ENCODE measurements at regions not wholly inside any gene's neighbourhood (a gene's known extent, or its start where the extent isn't known, plus 50 kb on each side); places are given as distances from the start of the nearest gene placed in this dataset.
"Not testable (repeated sequence)": the region's sequence is repeated elsewhere in the genome, so short reads cannot be mapped to it uniquely, and the experiment has no call there.

DNA sequence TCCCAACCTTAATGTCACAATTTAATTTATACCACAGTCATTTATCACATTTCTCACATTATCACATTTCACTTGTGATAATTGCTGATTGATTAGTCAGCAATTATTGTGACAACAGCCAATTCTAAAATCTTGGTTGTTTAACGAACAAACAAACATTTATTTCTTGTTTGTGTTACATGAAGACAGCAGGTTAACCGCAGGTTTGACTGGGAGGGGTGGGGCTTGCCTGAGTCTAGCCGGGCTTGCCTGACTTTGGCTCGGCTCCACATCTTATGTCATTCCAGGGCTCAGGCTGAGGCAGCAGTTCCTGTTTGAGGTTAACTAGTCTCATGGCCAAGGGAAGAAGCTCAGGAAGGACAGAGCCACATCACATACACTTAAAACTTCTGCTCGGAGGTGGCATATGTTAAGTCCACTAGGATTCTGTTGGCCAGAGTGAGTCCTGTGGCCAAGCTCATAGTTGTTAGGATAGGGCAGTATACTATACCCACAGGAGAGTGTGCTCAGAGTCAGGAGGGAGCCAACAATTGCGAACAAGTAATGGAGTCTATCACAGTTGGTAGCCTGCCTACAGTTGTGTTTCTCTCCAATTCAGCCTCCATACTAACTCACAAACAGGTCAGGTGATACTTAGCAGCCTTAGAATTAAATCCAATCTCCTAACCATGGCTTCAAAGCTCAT is 90.0 kb upstream of the IFNGR1 start:
- no peak for DNase-seq (ENCODE audit: low read depth)

- DNase-seq (ENCODE audit: low read depth) = no peak
Observed at GRCh38 chr6:137307163-137307854, 88.1 kb upstream of the IFNGR1 start.

DNA sequence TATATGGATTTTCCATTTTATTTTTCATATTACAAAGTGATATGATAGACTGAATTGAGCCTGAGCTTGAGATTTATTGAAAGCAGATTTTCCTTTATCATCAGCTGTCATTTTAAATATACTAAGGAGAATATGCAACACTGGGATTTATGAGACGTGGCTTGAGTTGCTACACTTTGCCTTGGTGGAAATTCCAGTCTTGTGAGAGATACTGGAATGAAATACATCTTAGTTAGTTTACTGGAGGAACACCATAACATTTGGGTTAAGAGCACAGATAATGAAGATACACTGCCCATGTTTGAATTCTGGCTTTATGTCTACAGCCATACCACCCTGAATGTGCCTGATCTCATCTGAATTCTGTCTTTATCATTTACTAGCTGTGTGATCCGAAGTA is 86.5 kb upstream of the IFNGR1 start:
- no peak for DNase-seq (ENCODE audit: low read depth)

DNA sequence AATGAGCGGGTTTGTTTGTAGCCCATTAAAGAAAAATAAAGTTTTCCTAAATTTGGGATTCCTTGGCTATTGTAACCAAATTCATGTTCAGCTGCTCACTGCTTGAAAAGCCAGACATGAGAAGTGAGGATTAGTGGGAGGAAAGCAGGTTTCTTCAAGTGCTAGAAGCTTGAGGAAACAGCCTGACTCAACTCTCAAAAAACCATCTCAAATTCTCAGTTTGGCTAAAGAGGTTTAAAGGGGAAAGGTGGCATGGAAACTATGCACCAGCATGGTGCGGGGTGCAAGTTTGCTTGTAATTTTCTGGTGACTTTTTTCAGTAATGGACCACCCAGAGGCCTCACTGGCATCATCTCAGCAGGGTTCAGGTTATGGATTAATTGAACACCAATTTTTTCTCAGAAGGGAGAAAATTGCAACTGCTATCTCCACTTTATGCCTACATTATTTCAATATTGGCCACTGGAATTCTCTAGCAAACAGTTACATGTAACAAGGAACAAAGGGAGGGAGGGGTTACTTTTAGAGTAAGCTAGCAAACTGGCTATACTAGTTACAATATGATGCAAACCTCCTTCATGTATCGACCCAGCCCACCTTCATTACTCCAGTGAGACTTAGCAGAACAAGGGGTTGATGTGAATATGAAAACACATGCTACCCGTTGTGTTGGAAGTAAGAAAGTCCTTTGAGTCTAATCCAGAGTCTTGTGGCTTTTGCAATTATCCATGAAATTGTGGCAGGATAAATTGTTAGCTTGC is 85.0 kb upstream of the IFNGR1 start:
- no peak for DNase-seq (ENCODE audit: low read depth)

- no peak for DNase-seq (ENCODE audit: low read depth)
Observed at GRCh38 chr6:137303441-137303840, 84.3 kb upstream of the IFNGR1 start.

DNA sequence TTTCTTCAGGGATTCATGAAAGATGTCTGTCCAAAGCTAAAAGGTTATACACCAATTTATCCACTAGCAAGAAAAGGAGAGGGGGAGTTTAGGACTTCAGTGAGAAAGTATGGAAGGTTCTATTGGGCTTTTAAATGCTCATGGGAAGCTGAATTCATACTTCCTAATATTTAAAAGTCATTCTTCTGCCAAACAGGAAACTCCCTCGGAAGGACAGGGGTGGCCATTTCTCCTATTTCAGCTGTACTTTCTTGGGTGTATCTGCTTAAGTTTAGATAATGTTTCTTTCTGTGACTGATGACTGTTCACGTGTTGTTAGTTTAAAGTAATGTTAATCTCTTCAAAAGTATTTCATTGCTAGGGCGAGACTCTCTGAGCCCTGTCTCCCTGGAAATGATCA is 80.5 kb upstream of the IFNGR1 start:
- no peak for DNase-seq (ENCODE audit: low read depth)

GRCh38 chr6:137297887-137298286 is 78.7 kb upstream of the IFNGR1 start:
- DNase-seq (ENCODE audit: low read depth) = no peak

- DNase-seq (ENCODE audit: low read depth) = not testable (repeated sequence)
Observed at GRCh38 chr6:137292326-137292725, 73.1 kb upstream of the IFNGR1 start.

DNA sequence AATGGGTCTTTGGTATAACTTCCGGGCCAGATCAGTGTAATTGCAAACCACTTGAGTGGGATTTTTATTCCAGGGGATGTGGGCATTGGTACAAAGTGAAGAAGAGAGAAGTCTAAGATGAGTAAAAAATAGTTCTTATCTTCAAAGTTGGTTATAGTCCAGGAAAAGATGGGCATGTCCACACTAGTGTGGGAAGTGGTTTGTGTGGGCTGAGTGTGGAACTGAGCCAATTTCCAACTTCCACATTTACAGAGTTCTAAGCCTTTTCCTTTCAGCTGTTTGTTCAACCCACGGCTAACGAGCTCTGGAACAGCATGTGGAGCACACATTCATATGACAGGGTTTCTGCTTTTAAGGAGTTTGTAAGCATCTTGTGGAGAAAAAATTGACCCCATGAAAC is 72.3 kb upstream of the IFNGR1 start:
- DNase-seq (ENCODE audit: low read depth) = no peak

- no peak for DNase-seq (ENCODE audit: low read depth)
Observed at GRCh38 chr6:137290601-137291261, 71.5 kb upstream of the IFNGR1 start.

- DNase-seq (ENCODE audit: low read depth) = no peak
Observed at GRCh38 chr6:137286916-137287315, 67.7 kb upstream of the IFNGR1 start.

DNA sequence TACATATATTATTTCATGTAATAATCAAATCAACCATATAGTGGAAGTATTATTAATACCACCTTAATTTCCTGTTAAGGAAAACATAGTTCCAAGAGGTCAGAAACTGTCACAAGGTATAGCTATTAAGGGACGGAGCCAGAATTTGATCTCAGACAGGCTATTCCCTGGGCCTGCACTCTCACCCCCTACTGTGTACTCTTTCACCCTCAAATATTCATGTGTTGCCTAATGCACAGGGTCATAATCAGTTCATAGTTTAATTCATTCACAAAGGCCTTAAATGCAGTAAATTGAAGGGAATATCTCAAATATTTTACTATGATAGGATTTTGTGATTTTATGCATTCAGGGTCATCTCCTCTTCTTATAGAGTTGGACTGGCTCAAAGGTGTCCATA is 67.2 kb upstream of the IFNGR1 start:
- DNase-seq (ENCODE audit: low read depth) = no peak

DNA sequence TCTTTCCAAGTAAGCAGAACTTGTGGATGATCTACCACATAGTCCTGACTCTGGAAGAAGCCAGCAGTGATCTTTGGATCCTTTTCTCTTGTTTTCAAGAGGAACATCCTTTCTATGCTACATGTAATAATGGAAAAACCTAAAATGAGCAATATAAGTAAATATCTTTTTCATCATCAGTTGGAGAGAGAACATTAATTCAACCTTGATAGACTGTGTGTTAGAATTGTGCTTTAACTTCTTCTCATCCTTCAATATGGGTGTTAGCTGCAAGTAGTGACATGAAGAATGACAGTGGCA is 65.6 kb upstream of the IFNGR1 start:
- no peak for DNase-seq (ENCODE audit: low read depth)

- DNase-seq (ENCODE audit: low read depth) = no peak
Observed at GRCh38 chr6:137283940-137284810, 65.0 kb upstream of the IFNGR1 start.

GRCh38 chr6:137283080-137283479 is 63.9 kb upstream of the IFNGR1 start:
- DNase-seq (ENCODE audit: low read depth) = no peak

DNA sequence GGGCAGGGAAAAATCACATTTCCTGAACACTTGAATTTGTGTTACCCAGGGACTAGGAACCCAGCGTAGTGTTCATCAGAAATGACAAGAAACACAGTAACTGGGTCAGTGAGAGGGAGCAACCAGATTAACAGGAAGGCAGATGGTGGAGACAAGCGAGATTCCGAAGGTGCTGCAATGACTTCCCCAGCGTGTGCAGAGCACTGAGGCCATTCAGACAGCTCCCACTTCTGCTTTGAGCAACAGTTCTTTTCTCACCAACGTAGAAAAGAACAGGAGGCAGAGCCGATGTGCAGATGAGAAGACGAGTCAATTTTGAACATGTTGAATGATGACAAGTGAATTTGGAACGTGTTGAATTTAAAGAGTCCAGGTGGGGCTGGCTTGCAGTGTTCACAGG is 63.1 kb upstream of the IFNGR1 start:
- DNase-seq (ENCODE audit: low read depth) = no peak

GRCh38 chr6:137279279-137279678 is 60.1 kb upstream of the IFNGR1 start:
- not testable (repeated sequence) for DNase-seq (ENCODE audit: low read depth)

DNA sequence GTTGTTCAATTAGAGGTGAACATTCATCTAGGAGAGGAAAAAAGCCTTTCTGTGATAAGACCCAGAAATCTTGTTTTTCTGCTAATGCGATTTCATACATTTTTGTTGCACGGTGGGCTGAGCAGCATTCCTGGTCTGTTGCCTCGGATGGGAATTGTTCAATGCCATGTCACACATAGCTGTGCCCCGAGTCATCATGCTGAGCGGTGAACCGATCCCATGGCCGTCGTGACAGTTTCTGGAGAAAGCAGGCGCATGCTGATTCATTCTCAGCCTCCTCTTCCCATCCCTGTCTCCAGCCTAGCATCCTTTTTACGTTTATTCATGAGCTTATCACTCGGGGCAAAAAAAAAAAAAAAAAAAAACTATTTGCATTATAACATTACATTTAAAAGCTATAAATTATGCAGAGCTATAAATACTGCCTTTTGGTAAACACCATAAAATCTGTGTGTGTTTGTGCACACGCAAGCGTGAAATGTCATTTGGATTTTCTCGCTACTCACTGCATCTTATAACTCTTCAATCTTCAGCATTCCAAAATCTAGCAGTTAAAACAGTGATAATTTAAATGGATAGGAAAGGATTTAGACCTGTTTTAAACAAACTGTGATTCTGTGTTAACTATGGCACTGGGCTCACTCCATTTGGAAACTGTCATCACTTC is 58.9 kb upstream of the IFNGR1 start:
- DNase-seq (ENCODE audit: low read depth) = no peak

- no peak for DNase-seq (ENCODE audit: low read depth)
Observed at GRCh38 chr6:137272403-137272802, 53.2 kb upstream of the IFNGR1 start.

- DNase-seq (ENCODE audit: low read depth) = no peak
Observed at GRCh38 chr6:137271245-137272183, 52.3 kb upstream of the IFNGR1 start.
